Smooth muscle cell (in vitro differentiated cells): ENCODE measurements at regions not wholly inside any gene's neighbourhood (a gene's known extent, or its start where the extent isn't known, plus 50 kb on each side); places are given as distances from the start of the nearest gene placed in this dataset.

Source experiments
- DNase-seq: peaks from one replicate; lab custom pipeline; 2025; ENCODE audit not compliant: unreplicated experiment; lab: John Stamatoyannopoulos, UW
- H2AFZ ChIP-seq: fragments of 200-600 bp; sonication (generic); 2 replicates; pipeline ENCODE4 v1.6.0; 2016; ENCODE audit warnings: antibody characterized with exemption, low read depth, mild to moderate bottlenecking
- H3F3A ChIP-seq: fragments of 200-600 bp; sonication (generic); 2 replicates; pipeline ENCODE4 v1.6.0; 2017; ENCODE audit warnings: antibody characterized with exemption, low read depth
- H3K27ac ChIP-seq: fragments of 200-600 bp; sonication (generic); 2 replicates; pipeline ENCODE4 v1.5.1; 2016; ENCODE audit warnings: low read depth, mild to moderate bottlenecking
- H3K27me3 ChIP-seq: fragments of 200-600 bp; sonication (generic); 2 replicates; pipeline ENCODE4 v1.6.1; 2016; ENCODE audit warnings: low read depth, mild to moderate bottlenecking
- H3K36me3 ChIP-seq: fragments of 200-600 bp; sonication (generic); 2 replicates; pipeline ENCODE4 v1.5.1; 2016; ENCODE audit warnings: low read depth
- H3K4me1 ChIP-seq: fragments of 200-600 bp; sonication (generic); 2 replicates; pipeline ENCODE4 v1.5.1; 2016; ENCODE audit warnings: low read depth
- H3K4me2 ChIP-seq: fragments of 200-600 bp; sonication (generic); 2 replicates; pipeline ENCODE4 v1.6.0; 2016; ENCODE audit warnings: mild to moderate bottlenecking
- H3K4me3 ChIP-seq: fragments of 200-600 bp; sonication (generic); 2 replicates; pipeline ENCODE4 v1.5.1; 2016; ENCODE audit warnings: mild to moderate bottlenecking
- H3K79me2 ChIP-seq: fragments of 200-600 bp; sonication (generic); 2 replicates; pipeline ENCODE4 v1.6.0; 2016; ENCODE audit warnings: low read depth, mild to moderate bottlenecking
- H3K9ac ChIP-seq: fragments of 200-600 bp; sonication (generic); 2 replicates; pipeline ENCODE4 v1.6.0; 2016; ENCODE audit warnings: low read depth
- H3K9me3 ChIP-seq: fragments of 200-600 bp; sonication (generic); replicated peaks from 2 replicates; pipeline ENCODE4 v1.5.1; 2016; ENCODE audit warnings: low read depth
- H4K20me1 ChIP-seq: fragments of 200-600 bp; sonication (generic); 2 replicates; pipeline ENCODE4 v1.6.0; 2016; ENCODE audit warnings: low read depth
- CTCF ChIP-seq: fragments of 200-600 bp; sonication (generic); IDR thresholded peaks from 2 replicates; pipeline ENCODE4 v1.5.1; 2017; ENCODE audit warnings: borderline replicate concordance, mild to moderate bottlenecking, antibody characterized with exemption; ENCODE audit not compliant: insufficient read depth, poor library complexity, severe bottlenecking
- WGBS: methylation state at CpG from one replicate; pipeline ENCODE4 v1.1.7; 2016; ENCODE audit warnings: low lambda C conversion rate; 5-methylcytosine and 5-hydroxymethylcytosine counted together

DNA sequence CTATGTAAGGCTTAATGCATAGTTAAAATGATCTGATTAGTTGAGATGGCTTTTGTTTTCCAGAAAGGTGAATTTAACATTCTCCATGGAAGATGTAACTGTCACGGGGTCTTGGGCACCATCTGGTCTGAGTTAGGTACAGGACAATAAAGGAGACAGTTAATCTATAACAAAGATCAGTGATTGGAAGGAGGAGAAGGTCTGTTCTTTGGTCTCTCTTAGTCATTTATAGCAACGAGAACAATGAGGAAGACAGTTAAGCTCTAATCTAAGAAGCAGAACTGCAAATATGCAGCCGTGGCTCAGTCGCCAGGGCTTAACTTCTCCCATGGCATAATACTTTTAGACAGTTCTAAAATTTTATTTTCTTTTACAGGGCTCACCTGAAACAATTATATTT is 405.5 kb upstream of the SULF2 start:
- Histone ChIP-seq H3K4me1 (peaks cover 33% of the 10 kb centered on the region), H3K36me3 (no peaks in the 10 kb centered on the region), H3F3A (peaks cover 15% of the 10 kb centered on the region), H3K79me2 (no peaks in the 10 kb centered on the region), H4K20me1 (no peaks in the 10 kb centered on the region), H3K4me2 (peak overlapping the region; percentile 35), H3K27ac (no peak overlapping the region), H3K9ac (no peak overlapping the region), H3K4me3 (no peak overlapping the region), H3K27me3 (no peaks in the 10 kb centered on the region), H3K9me3 (no peaks in the 10 kb centered on the region), H2AFZ (no peak overlapping the region)
- WGBS = 28% methylated on average over 4 of the region's 4 CpGs
- no peak for DNase-seq
- no peak for TF ChIP-seq CTCF

- Histone ChIP-seq H3K4me1 (peaks cover 34% of the 10 kb centered on the region), H3K27ac (no peak overlapping the region), H3K4me2 (no peak overlapping the region), H3K9ac (no peak overlapping the region), H3K36me3 (no peaks in the 10 kb centered on the region), H3K4me3 (no peak overlapping the region), H3F3A (peaks cover 15% of the 10 kb centered on the region), H4K20me1 (no peaks in the 10 kb centered on the region), H3K79me2 (no peaks in the 10 kb centered on the region), H3K27me3 (no peaks in the 10 kb centered on the region), H3K9me3 (no peaks in the 10 kb centered on the region), H2AFZ (no peak overlapping the region)
- 69% methylated on average over 4 of the region's 4 CpGs for WGBS
- TF ChIP-seq CTCF = peak; percentile 6
- no peak for DNase-seq
Measured at GRCh38 chr20:48189181-48189580, 403.9 kb upstream of the SULF2 start.

- H3K36me3 ChIP-seq = no peaks in the 10 kb centered on the region
- no peak for DNase-seq
- H3F3A ChIP-seq = peaks cover 15% of the 10 kb centered on the region
- H3K4me2 ChIP-seq = no peak overlapping the region
- TF ChIP-seq CTCF = no peak
- H3K79me2 ChIP-seq = no peaks in the 10 kb centered on the region
- no peak overlapping the region for H3K4me3 ChIP-seq
- H3K9ac ChIP-seq = no peak overlapping the region
- no peaks in the 10 kb centered on the region for H4K20me1 ChIP-seq
- WGBS = 68% methylated on average over 7 of the region's 7 CpGs
- H3K27ac ChIP-seq = peak overlapping the region; percentile 31
- H3K9me3 ChIP-seq = no peaks in the 10 kb centered on the region
- no peak overlapping the region for H2AFZ ChIP-seq
- peaks cover 38% of the 10 kb centered on the region for H3K4me1 ChIP-seq
- H3K27me3 ChIP-seq = no peaks in the 10 kb centered on the region
Measured at GRCh38 chr20:48187851-48188250, 402.6 kb upstream of the SULF2 start.

DNA sequence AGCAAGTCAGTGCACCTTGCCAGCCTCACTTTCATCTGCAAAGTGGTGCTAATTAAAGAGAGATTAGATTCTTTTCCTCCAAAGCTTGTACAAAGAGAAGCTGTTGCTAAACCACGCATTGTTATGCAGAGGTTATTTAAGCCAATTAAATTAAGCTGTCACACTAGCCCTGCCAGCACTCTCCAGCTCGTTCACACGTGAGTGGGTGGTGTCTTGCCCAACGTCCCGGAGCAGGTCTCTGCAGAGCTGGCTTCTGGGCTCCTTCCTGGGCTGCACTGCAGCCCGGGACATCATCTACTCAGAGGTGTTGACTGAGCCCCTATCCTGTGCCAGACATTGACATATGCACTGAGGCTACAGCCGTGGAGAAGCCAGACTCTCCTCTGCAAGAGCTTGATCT is 401.6 kb upstream of the SULF2 start:
- Histone ChIP-seq H3K36me3 (no peaks in the 10 kb centered on the region), H3K9ac (no peak overlapping the region), H3K27ac (peak overlapping the region; percentile 31), H3K9me3 (no peaks in the 10 kb centered on the region), H3K4me2 (peak overlapping the region; percentile 30), H3F3A (peaks cover 15% of the 10 kb centered on the region), H4K20me1 (no peaks in the 10 kb centered on the region), H2AFZ (no peak overlapping the region), H3K4me1 (peaks cover 38% of the 10 kb centered on the region), H3K79me2 (no peaks in the 10 kb centered on the region), H3K4me3 (no peak overlapping the region), H3K27me3 (no peaks in the 10 kb centered on the region)
- DNase-seq = no peak
- no peak for TF ChIP-seq CTCF
- 38% methylated on average over 7 of the region's 7 CpGs for WGBS
